Dermis blood vessel endothelial cell (primary cell): ENCODE measurements at regions not wholly inside any gene's neighbourhood (a gene's known extent, or its start where the extent isn't known, plus 50 kb on each side); places are given as distances from the start of the nearest gene placed in this dataset.
"Not testable (repeated sequence)": the region's sequence is repeated elsewhere in the genome, so short reads cannot be mapped to it uniquely, and the experiment has no call there.

ENCODE experiments used
- DNase-seq: peaks from one replicate; pipeline ENCODE4 v3.0.0; 2010

DNA sequence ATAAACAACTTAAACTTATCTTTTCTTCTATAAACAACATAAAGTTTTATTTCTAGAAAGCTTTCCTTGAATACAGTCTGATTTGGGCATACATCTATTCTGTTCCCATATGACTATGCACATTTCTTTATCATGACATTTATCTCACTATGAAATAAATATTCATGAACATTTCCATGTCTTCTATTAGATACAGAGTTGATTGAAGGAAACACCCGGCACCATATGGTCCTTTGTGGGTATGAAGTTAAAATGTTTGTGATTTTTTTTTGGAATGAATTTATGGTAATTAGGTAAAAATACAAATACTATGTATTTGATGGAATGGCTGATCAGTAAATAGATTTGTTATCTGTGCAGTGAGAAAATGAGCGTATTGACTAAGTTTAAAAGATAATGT, 1209.8 kb upstream of the ACO1 start:
- no peak for DNase-seq

DNA sequence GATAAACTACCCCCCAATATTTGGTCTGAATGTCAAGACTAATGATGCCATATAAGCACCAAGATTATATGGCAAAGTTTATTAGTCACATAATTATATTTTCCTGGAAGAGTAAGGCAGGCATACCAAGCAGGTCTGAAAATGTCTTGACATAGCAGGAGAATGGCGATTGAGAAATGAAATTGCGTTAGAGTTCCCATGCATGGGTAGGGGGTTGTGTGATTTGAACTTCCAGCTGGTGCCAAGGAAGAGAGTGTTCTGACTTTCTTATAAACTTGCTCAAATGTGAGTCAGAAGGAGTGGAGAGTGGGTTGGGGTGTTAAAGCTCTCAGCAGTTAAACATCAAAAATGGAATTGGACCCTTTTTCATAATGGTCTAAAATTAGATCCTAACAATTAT, 1200.6 kb upstream of the ACO1 start:
- DNase-seq, result no peak

DNA sequence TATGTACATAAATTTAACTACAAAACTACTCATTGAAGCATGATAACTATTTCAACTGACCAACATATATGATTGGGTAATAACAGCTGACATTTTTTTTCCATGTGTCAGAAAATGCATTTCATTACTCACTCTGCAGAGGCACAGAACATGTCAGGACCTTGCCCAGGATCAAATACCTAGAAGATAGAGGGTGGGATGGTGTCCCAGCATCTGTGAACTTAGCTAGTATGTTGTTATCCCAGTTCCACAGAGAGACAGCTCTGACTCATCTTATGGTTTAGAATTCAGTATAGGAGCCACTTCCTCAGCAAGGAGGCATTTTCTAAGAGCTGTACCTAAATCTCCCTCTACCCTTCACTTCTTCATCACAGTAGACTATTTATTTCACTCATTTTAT, 1198.6 kb upstream of the ACO1 start:
- no peak for DNase-seq

DNA sequence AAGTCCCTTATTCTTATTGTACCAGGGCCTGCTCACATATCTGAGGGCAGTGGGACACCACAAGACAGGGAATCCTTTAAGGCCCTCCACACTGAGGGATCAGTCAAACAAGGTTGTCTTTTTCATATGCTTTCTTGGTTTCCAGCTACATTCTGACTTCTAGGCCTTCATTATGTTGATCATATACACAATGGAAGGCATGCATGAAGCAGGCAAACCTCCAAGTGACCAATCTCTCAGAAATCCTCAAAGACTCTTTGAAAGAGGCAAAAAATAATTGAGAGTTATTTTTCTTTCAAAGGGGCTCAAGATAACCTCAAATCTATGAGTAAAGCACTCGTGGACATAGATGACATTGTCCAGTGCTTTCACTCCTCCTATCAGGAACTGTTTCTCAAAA, 1195.9 kb upstream of the ACO1 start:
- no peak for DNase-seq

DNA sequence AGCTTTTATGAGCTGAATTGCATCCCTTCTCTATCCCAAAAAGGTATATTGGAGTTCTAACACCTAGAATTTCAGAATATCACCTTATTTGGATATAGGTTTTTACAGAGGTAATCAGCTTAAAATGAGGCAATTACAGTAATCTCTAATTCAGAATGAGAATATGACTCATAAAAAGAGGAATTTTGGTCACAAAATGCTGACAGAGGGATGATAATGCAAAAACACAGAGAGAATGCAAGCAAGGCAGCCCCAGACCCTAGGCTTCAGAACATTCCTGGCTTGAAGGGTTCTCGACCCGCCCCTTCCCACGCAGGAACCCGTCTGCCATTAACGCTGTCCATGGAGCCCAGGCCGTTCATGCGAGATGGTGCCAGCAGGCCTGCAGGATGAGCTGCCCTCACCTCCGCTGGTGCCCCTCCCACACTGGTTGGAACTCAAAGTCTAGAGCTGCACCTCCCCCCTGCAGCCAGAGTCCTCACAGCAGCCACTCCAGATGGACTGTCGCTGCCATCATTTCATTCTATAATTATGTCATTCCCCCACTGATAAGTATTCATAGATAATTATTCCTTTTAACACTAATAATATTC, 1173.4 kb upstream of the ACO1 start:
- DNase-seq, result no peak

DNA sequence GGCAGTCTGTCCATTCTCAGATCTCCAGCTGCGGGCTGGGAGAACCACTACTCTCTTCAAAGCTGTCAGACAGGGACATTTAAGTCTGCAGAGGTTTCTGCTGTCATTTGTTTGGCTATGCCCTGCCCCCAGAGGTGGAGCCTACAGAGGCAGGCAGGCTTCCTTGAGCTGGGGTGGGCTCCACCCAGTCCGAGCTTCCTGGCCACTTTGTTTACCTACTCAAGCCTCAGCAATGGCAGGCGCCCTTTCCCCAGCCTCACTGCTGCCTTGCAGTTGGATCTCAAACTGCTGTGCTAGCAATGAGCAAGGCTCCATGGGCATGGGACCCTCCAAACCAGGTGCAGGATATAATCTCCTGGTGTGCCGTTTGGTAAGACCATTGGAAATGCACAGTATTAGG, 1154.5 kb upstream of the ACO1 start:
- not testable (repeated sequence) for DNase-seq

DNA sequence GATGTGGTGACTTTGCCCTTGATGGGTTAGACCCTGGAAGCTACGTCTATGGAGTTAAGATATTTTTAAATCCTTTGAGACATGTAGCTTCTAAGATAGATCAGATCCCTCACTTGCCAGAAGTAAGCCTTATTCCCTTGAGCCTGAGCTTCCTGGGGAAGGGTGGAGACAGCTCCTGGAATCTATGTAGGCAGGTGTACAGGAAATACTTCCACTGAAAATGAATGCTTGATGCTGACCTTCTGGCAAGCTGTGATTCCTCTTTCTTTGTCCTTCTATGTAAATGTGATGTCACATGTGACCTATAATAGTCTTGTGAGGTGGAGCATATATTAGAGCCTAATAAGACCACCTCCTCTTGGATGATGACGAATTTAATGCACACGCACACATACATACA, 1152.0 kb upstream of the ACO1 start:
- DNase-seq, result peak; percentile 59

DNA sequence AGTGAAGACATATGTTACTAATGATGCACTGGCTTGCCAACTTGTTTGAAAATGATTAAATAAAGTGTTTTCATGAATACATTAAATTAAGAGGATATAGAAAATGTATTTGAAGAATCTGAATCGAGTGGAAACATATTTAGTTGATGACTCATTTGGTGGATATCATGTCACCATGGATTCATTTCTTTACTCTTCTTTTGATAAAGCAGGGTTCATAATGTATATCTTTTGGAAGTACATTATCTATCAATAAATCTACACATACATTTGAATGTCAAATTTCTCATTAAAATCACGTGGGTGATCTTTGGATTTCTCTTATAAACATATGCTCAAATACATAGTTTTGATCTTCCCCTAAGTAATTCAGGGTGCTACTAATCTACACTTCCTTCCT, 1148.1 kb upstream of the ACO1 start:
- DNase-seq, result no peak

DNA sequence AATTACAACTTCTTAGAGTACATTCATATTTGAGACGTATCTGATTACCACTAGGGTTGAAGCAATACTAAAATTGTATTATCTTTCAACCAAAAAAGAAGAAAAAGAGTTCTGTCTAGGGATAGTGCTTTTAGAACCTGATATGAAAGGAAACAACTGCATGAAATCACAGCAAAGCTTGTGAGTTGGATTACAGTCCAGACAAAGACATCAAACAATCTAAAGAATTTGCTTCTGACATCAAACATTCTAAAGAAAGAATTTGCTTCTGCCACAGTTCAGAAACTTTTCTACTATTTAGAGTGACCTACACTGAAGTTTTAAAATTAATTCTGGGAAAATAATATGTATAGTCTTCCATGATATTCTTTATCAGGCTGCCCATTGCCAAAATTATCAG, 1141.1 kb upstream of the ACO1 start:
- no peak for DNase-seq

DNA sequence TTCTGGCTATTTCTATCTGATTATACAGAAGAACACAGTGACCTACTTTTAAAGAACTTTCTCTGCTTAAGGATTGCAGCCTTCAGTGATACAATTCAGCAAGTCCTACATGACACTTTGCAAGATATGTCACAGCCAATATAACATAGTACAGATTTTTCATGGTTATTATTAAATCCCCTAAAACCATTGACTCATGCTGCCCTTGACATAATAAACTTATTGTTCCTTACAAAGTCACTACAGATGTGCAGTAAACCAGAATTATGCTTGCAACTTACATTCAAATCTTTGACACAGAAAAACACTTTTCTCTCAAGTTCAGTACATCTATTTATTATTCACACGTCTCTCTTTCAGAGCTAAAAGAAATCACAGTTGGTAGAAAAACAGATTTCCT, 1136.3 kb upstream of the ACO1 start:
- DNase-seq, result no peak

DNA sequence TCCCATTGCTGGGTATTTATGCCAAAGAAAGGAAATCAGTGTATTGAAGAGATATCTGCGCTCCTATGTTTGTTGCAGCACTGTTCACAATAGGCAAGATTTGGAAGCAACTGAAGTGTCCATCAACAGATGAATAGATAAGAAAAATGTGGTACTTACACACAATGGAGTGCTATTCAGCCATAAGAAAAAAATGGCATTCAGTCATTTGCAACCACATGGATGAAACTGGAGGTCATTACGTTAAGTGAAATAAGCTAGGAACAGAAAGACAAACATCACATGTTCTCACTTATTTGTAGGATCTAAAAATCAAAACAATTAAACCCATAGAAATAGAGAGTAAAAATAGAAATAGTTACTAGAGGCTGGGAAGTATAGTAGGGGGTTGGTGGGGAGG, 1133.1 kb upstream of the ACO1 start:
- no peak for DNase-seq

DNA sequence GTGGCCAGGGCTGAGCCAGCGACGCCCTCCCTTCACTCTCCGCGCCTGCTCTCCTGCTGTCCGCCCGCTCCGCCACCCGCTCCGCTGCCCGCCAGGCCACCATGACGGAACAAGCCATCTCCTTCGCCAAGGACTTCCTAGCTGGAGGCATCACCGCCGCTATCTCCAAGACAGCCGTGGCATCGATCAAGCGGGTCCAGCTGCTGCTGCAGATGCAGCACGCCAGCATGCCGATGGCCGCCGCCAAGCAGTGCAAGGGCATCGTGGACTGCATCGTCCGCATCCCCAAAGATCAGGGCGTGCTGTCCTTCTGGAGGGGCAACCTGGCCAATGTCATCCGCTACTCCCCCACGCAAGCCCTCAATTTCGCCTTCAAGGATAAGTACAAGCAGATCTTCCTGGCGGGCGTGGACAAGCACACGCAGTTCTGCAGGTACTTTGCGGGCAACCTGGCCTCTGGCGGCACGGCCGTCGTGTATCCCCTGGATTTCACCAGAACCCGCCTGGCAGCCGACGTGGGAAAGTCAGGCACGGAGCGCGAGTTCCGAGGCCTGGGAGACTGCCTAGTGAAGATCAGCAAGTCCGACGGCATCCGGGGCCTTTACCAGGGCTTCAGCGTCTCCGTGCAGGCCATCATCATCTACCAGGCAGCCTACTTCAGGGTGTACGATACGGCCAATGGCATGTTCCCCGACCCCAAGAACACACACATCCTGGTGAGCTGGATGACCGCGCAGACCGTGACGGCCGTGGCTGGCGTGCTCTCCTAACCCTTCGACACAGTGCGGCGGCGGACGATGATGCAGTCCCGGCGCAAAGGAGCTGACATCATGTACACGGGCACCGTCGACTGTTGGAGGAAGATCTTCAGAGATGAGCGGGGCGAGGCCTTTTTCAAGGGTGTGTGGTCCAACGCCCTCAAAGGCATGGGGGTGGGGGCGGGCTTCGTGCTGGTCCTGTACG, 1130.4 kb upstream of the ACO1 start:
- no peak for DNase-seq

DNA sequence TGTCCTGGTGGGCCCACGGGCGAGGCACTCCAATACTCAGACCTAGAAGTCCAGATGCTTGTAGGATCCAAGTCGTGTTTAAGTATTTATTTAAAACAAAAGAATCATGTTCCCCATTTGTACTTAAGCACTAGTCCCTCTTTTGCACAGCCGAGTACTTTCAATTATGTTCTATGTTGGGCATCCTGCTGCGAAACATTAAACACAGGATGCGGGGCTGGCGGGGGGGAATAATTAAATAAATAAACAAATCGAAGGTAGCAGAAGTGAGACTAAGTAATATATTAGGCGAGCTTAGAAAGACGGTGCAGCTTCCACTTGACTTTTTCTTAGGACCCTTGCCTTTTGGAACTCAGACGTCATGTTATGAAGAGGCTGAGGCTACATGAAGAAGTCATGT, 1129.2 kb upstream of the ACO1 start:
- no peak for DNase-seq

DNA sequence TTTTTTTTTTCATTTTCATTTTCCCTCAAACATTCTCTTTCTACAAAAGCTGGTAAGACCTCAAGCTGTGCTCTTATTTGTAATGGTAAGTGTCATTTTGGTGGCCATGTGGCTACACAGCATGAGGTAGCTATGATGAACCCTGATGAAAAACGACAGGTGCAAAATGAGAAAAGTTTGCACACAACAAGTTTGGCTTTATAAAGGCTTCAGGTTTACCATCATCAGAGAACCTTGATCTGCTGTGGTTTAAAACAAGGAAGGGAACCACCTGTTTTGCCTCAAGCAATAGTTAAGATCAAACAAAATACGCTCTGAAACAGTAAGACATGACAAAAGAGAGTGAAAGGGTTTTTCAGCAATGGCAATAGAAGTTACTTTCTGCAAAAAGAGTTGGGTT, 1124.6 kb upstream of the ACO1 start:
- DNase-seq, result no peak

DNA sequence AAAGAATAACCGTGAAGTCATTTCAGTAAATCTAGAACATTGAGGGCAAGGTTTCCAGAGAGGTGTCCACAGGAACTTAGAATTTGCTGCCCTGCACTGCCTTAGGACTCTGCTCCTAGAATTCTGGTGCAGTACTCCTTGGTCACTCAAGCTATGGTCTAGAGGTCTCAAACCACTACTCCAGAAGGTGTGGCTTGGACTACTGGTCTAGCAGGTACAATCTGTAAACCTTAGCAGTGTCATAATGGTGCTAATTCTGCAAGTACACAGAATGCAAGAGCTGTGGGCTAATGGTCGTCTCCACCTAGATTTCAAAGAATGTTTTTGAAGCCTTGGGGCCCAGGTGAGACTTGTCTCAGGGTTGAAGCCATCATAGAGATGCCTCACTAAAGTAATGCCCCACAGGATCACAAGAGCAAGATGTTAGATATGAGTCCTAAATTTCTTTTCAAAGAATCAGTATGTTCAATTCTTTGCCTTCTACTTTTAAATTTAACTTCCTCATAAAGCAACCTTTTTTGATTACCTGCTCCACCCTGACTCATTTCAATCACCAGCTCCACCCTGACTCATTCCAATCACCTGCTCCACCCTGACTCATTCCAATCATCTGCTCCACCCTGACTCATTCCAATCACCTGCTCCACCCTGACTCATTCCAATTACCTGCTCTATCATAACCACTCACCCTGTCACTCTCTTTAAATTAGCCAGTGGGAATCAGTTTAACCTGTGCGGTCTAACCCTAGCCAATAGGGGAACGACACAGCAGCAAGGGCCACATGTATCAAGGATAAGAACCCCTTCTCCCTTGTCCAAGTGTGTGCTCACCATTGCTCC, 1111.8 kb upstream of the ACO1 start:
- DNase-seq, result no peak

DNA sequence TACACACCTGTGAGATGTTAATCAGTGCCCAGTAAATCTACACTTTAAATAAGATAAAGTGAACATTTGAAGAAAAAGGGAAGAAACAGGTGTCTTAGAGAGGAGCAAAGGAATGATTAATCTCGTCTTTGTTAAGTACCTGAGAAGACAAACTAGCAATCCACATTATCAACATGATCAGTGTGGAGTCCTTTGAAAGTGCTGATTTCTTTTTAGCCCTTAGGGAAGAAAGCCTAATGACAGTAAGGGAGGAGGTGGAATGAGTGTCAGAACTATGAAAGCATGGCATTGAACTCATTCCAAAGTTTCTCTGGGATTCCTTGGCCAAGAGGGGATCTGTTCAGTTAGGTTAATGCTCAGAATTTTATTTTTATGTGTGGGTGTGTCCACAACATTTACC, 1109.0 kb upstream of the ACO1 start:
- no peak for DNase-seq

DNA sequence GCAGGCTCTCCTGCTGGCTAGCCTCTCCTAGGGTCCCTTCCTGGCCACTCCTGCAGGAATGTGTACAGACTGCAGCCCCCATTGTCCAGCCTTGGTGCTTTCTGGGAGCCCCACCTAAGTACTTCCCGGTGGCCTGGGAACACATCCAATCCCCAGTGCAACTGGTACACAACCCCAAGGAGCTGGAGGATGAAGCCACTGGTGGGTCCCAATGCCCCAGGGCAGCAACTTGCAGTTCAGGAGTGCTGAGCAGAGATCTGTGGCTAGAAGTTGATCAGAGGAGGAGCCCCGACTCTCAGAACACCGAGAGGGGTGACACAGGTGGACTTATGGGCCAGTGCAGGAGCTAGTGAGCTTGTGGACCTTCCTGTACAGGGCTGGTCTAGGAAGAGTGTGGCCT, 1093.7 kb upstream of the ACO1 start:
- DNase-seq, result no peak

DNA sequence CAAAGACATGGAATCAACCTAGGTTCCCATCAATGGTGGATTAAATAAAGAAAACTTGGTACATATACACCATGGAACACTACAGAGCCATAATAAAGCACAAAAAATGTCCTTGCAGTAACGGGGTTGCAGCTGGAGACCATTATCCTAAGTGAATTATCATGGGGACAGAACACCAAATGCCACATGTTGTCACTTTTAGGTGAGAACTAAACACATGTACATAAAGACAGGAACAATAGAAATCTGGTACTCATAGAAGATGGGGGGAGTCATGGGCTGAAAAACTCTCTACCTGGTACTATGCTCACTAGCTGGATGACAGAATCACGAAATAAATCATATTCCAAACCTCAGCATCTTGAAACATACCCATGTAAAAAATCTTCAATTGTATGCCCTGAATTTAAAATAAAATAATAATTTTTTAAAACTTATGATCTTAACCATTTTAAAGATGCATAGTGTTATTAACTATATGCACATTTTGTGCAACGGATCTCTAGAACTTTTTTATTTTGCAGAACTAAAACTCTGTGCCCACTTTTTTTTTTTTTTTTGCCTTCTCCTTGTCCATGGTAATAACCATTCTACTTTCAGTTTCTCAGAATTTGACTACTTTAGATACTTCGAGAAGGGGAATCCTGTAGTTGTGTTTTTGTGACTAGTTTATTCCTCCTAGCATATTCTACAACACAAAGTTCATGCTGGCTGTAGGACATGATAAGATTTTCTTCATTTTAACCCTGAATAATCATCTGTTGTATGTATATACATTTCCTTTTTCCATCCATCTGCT, 1081.6 kb upstream of the ACO1 start:
- DNase-seq, result no peak

DNA sequence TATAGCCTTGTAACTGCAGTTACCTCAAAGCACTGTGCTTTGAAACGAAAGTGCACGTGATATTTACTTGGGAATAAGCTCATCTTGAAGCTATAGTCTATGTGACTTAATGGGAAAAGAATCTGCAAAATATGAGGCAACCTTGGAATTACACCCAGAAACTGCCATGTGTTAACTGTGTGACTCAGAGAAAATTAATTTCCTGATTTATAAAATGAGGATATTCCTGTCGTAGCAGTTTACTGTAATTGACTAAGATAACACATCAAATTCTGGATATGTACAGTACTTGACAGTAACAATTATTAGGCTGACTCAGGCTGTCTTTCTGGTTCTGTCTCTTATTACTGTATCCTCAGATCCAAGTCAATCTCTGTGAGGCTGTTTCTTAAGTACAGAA, 1079.9 kb upstream of the ACO1 start:
- DNase-seq, result peak; percentile 93

DNA sequence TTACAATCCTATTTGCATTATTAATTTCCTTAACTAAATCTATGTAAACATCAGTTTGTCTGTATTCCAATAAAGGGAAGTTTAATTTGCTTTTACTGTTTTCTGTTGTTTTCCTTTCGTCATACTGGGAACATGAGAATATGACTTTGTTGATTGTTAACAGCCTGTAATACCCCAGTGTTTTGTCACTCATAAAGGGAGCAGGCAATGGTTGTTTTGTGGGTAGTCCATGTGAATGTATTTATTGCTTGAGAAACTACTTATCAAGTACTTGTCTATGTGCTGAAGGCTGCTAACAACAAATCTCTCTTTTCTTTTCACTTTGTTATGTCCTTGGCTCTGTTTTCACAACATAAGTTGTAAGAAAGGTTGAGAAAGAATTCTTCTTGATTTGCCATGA, 1070.2 kb upstream of the ACO1 start:
- DNase-seq, result no peak

DNA sequence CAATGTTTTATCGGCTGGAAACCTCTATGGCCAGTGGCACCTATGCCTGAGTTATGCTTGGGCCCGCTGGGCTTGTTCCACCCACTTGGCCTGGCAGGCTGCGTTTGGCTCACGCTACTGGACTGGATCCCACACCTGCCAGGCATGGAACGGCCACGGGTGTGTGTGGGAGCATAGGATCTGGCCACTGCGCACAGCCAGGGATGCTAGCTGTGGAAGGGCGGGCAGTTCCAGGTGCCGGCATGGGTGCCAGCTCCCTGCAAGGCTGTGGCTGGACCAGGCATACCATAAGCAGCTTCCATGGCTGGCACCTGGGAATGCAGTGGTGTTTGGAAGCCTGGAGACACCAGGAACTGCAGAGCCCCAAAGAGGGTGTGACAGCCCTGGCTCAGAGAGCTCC, 1063.9 kb upstream of the ACO1 start:
- DNase-seq, result no peak

DNA sequence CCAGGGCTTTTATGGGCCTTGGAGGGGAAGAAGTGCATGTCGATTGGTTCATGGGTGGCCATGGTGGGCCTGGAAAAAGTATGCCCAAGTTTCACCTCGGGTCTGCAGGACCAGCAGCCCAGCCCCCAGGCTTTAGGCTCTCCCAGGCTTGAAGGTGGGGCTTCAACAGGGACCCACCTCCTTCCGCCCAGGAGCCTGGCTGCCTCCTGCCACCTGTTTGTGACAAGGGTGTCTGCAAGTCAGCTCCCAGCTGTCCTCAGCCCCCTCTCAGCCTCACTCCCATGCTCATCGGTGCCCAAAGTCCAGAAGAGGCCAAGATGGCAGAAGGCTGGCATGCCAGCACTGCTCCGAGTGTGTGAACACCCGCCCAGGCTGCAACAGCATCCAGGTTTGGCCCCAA, 1063.2 kb upstream of the ACO1 start:
- DNase-seq, result no peak

DNA sequence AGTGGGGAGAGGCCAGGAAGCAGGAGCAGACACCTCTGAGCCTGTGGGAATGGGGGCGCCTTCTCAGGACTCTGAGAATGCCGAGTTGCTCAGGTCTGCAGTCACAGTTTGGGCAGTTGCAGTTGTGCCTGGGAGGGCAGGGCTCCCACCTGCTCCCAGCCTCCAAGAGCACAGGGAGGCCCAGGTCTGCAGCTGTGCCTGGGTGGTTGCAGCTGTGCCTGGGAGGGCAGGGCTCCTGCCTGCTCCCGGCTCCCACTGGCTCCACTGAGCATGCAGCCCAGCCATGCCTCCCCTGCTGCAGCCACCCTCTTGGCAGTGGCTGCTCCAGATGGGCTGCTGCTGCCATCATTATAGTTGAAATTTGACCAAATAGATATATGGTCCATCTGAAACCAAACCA, 1062.8 kb upstream of the ACO1 start:
- no peak for DNase-seq
